HepG2 (cell line): ENCODE measurements at regions not wholly inside any gene's neighbourhood (a gene's known extent, or its start where the extent isn't known, plus 50 kb on each side); places are given as distances from the start of the nearest gene placed in this dataset.

ENCODE experiments used
- ATM ChIP-seq: fragments of 450-650 bp; IDR thresholded peaks from 2 replicates; pipeline ENCODE4 v1.7.1; 2017; ENCODE audit warnings: mild to moderate bottlenecking, borderline replicate concordance
- GLMP ChIP-seq: sonication (generic); formaldehyde crosslinking; IDR thresholded peaks from 2 replicates; pipeline ENCODE4 v1.9.0; 2021; ENCODE audit warnings: missing genetic modification reagents, mild to moderate bottlenecking, borderline replicate concordance
- HES4 ChIP-seq: sonication (generic); formaldehyde crosslinking; IDR thresholded peaks from 2 replicates; pipeline ENCODE4 v1.9.0; 2021; ENCODE audit warnings: mild to moderate bottlenecking, missing genetic modification reagents, borderline replicate concordance
- HNF4A ChIP-seq: sonication (generic); formaldehyde crosslinking; IDR thresholded peaks from 2 replicates; pipeline ENCODE4 v1.4.0; 2020; ENCODE audit warnings: missing genetic modification reagents
- LCORL ChIP-seq, 2 experiments: fragments of 450-650 bp in 1 of 2; sonication (generic) in 1 of 2; formaldehyde crosslinking in 1 of 2; IDR thresholded peaks; 2 replicates each; pipeline versions ENCODE4 v1.5.0 to v1.6.1; 2017 to 2020; ENCODE audit warnings: antibody characterized with exemption in 1 of 2, missing genetic modification reagents in 1 of 2
- PAXIP1 ChIP-seq: sonication (generic); formaldehyde crosslinking; conservative IDR thresholded peaks from 2 replicates; pipeline ENCODE4 v1.4.0; 2020; ENCODE audit warnings: mild to moderate bottlenecking, missing genetic modification reagents, moderate library complexity
- PRDM4 ChIP-seq: sonication (generic); formaldehyde crosslinking; IDR thresholded peaks from 2 replicates; pipeline ENCODE4 v1.9.0; 2021; ENCODE audit warnings: missing genetic modification reagents, borderline replicate concordance
- RNF2 ChIP-seq: fragments of 450-650 bp; conservative IDR thresholded peaks from 2 replicates; pipeline ENCODE4 v1.6.1; 2016; ENCODE audit warnings: low read depth
- SP5 ChIP-seq: IDR thresholded peaks from 2 replicates; pipeline ENCODE4 v1.6.1; 2016; ENCODE audit warnings: low read depth, borderline replicate concordance
- TEAD3 ChIP-seq: optimal IDR thresholded peaks from 2 replicates; pipeline ENCODE3; 2016; ENCODE audit warnings: borderline replicate concordance
- ZBTB1 ChIP-seq: sonication (generic); formaldehyde crosslinking; IDR thresholded peaks from 2 replicates; pipeline ENCODE4 v1.4.0; 2020; ENCODE audit warnings: missing genetic modification reagents, borderline replicate concordance
- ZBTB25 ChIP-seq: IDR thresholded peaks from 2 replicates; pipeline ENCODE4 v1.6.1; 2018; ENCODE audit warnings: missing genetic modification reagents

GRCh38 chr18:76553715-76554546, 58.9 kb upstream of the ZNF516 start (continued):
- no peak for TF ChIP-seq GLMP (CRISPR knock-in tag)
- TF ChIP-seq HNF4A (CRISPR knock-in tag) = peak; percentile 20; the same call in 1 of the 2 replicates
- TF ChIP-seq LCORL (IDR thresholded peaks at IDR 0.05) = no peak
- 0 out of 2 replicates have a peak, but pooled peaks have one; percentile 25 for TF ChIP-seq LCORL (CRISPR knock-in tag; IDR thresholded peaks at IDR 0.05)
- TF ChIP-seq PAXIP1 (CRISPR knock-in tag) = peak; percentile 38
- TF ChIP-seq ZBTB25 (CRISPR knock-in tag) = no peak
- TF ChIP-seq RNF2 = no peak
- TF ChIP-seq PRDM4 (CRISPR knock-in tag) = no peak
- TF ChIP-seq HES4 (CRISPR knock-in tag) = no peak
- no peak for TF ChIP-seq ATM
- peak; percentile 42 for TF ChIP-seq TEAD3 (CRISPR knock-in tag)
- TF ChIP-seq SP5 = peak; percentile 78
- TF ChIP-seq ZBTB1 (CRISPR knock-in tag) = no peak
